Activated T-cell treated with anti-CD3 and anti-CD28 coated beads, Interleukin-2, amount 50 U/mL, for 4 hours (primary cell): ENCODE measurements at regions not wholly inside any gene's neighbourhood (a gene's known extent, or its start where the extent isn't known, plus 50 kb on each side); places are given as distances from the start of the nearest gene placed in this dataset.

Experiments
- ATAC-seq, 2 donors: fragments of 200-7000 bp; cut with Tn5 transposase; one replicate each; pipeline ENCODE4 v1.10.0; 2021
- DNase-seq: peaks from one replicate; pipeline ENCODE4 v3.0.0-alpha.2; 2020
- H3K27me3 Mint-ChIP-seq: one replicate; pipeline ENCODE4 v1.8.0; 2021; ENCODE audit warnings: low read depth, mixed read lengths
- H3K36me3 Mint-ChIP-seq: one replicate; pipeline ENCODE4 v1.8.0; 2022; ENCODE audit warnings: mixed read lengths; ENCODE audit not compliant: insufficient read depth
- H3K4me1 Mint-ChIP-seq: one replicate; pipeline ENCODE4 v1.8.0; 2021; ENCODE audit warnings: low read depth, mixed read lengths
- H3K4me3 Mint-ChIP-seq: one replicate; pipeline ENCODE4 v1.8.0; 2021; ENCODE audit warnings: mild to moderate bottlenecking, moderate library complexity, mixed read lengths
- H3K9me3 Mint-ChIP-seq: one replicate; pipeline ENCODE4 v1.8.0; 2021; ENCODE audit warnings: mixed read lengths

GRCh38 chr9:85246541-85246940 lies 495.2 kb downstream of the AGTPBP1 start:
- Mint-ChIP-seq H3K36me3 (no peaks in the 10 kb centered on the region), H3K4me1 (no peaks in the 10 kb centered on the region), H3K27me3 (no peaks in the 10 kb centered on the region), H3K4me3 (no peak overlapping the region), H3K9me3 (no peaks in the 10 kb centered on the region)
- ATAC-seq (no peak), DNase-seq (no peak)

DNA sequence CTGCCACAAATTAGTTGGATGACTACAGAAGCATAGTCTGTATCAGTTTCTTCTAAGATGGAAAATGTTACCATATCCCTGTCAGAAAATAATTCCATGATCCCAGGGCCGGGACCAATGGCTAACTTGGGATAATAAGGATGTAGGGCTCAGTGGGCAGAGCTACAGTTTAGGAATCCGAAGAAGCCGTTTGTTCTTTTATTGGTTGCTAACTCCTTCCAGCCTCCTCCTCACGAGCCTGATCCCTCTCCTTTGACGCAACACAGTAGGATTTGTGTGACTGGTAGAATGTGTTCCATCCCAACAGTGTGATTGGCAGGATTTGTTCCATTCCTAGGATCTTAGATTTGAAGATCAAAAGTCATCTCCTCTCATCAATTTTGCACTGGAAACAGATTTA lies 496.9 kb downstream of the AGTPBP1 start:
- H3K9me3 Mint-ChIP-seq = peaks cover 12% of the 10 kb centered on the region

GRCh38 chr9:85243977-85244376 lies 497.8 kb downstream of the AGTPBP1 start:
- Mint-ChIP-seq H3K4me1 (no peaks in the 10 kb centered on the region), H3K9me3 (peaks cover 18% of the 10 kb centered on the region), H3K4me3 (no peak overlapping the region), H3K36me3 (no peaks in the 10 kb centered on the region), H3K27me3 (no peaks in the 10 kb centered on the region)
- ATAC-seq (no peak), DNase-seq (no peak)

More for the DNA sequence above, 496.9 kb downstream of the AGTPBP1 start:
- no peak overlapping the region for H3K4me3 Mint-ChIP-seq
- no peaks in the 10 kb centered on the region for H3K27me3 Mint-ChIP-seq
- no peaks in the 10 kb centered on the region for H3K36me3 Mint-ChIP-seq
- no peaks in the 10 kb centered on the region for H3K4me1 Mint-ChIP-seq
- no peak for DNase-seq
- ATAC-seq = no peak

DNA sequence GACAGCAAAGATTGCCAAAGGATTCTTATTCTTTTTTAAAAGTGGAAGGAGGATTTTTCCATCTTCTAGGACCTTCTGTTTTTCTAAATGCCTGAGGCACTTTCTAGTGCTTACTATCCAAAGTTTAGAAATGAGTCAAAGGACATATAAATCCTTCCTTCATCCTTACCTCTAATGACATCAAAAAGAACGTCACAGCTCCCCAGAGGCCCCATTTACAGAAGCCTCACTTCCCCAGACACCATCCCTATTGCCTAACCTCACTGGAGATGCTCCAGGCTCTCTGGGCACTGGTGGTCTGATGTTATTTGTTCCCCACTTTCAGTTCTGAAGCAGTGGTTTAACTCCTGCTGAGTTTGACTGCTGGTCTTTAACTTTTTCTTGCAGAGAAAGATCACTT lies 504.3 kb downstream of the AGTPBP1 start:
- no peak for DNase-seq
- Mint-ChIP-seq H3K27me3 (no peaks in the 10 kb centered on the region), H3K4me3 (no peak overlapping the region), H3K4me1 (no peaks in the 10 kb centered on the region), H3K36me3 (no peaks in the 10 kb centered on the region), H3K9me3 (peaks cover 18% of the 10 kb centered on the region)
- no peak for ATAC-seq

DNA sequence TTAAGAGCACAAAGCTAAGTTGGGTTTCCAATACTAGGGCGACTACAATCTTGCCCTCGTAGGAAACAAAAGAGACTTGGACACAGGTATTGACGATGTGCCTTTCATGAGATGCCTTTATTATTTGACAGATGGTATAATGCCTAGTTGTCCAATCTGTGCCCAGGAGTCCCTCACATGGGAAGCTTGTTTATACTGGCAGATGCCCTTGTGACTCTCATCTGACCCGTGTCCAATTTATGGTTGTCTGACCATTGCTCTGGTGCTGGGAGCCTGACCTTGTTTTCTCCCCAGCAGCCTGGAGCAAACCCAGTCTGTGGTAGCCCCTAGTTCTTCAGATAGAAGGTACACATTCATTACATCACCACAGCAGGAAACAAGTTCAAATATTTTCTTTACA lies 511.7 kb downstream of the AGTPBP1 start:
- H3K4me3 Mint-ChIP-seq = no peak overlapping the region
- ATAC-seq (no peak), DNase-seq (no peak)
- no peaks in the 10 kb centered on the region for H3K36me3 Mint-ChIP-seq
- no peaks in the 10 kb centered on the region for H3K9me3 Mint-ChIP-seq
- H3K4me1 Mint-ChIP-seq = no peaks in the 10 kb centered on the region
- peaks cover 2% of the 10 kb centered on the region for H3K27me3 Mint-ChIP-seq

DNA sequence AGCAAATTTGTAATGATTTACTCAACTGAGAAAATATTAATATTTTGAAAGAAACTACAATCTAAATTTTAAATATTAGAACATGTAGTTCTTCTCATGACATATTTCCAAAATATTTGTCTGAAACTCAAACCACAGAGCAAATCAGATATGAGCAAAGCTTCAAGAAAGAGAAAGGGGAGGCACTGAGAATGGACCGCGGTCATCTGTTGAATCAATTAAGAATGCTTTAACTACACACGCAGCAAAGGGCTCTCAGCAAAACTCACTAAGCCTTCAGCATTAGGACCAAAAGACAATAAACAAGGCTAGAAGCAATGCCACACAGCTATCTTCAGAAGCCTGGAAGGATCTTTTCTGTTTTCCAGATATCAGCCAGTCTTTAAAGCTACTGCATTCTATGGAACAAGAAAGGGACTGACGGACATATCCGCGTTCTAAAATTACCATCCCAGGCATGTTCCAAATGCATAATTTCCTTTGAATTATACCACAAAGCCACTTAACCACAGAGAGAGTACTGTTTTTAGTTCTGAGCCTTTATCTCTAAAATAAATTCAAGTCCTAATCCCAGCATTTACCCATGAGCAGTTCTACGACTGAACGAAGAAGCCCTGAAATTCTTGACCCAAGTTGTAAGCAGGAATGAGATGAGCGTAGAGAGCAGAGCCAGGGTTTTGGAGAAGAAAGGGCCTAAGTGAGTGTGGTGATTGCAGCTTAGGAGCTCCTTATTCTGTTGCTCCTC lies 513.5 kb downstream of the AGTPBP1 start:
- Mint-ChIP-seq H3K4me1 (no peaks in the 10 kb centered on the region), H3K9me3 (no peaks in the 10 kb centered on the region), H3K27me3 (peaks cover 2% of the 10 kb centered on the region), H3K36me3 (no peaks in the 10 kb centered on the region), H3K4me3 (no peak overlapping the region)
- DNase-seq (no peak), ATAC-seq (no peak)

GRCh38 chr9:85225180-85225579 lies 516.6 kb downstream of the AGTPBP1 start:
- H3K4me3 Mint-ChIP-seq = no peak overlapping the region
- DNase-seq (no peak), ATAC-seq (no peak)
- H3K27me3 Mint-ChIP-seq = peaks cover 2% of the 10 kb centered on the region
- H3K36me3 Mint-ChIP-seq = no peaks in the 10 kb centered on the region
- H3K9me3 Mint-ChIP-seq = no peaks in the 10 kb centered on the region
- no peaks in the 10 kb centered on the region for H3K4me1 Mint-ChIP-seq

- H3K4me3 Mint-ChIP-seq = no peak overlapping the region
- no peaks in the 10 kb centered on the region for H3K9me3 Mint-ChIP-seq
- H3K27me3 Mint-ChIP-seq = peaks cover 2% of the 10 kb centered on the region
- no peaks in the 10 kb centered on the region for H3K36me3 Mint-ChIP-seq
- ATAC-seq (no peak), DNase-seq (no peak)
- H3K4me1 Mint-ChIP-seq = no peaks in the 10 kb centered on the region
Observed at GRCh38 chr9:85224729-85225128, 517.0 kb downstream of the AGTPBP1 start.

- no peaks in the 10 kb centered on the region for H3K9me3 Mint-ChIP-seq
- H3K4me3 Mint-ChIP-seq = no peak overlapping the region
- H3K4me1 Mint-ChIP-seq = no peaks in the 10 kb centered on the region
- no peaks in the 10 kb centered on the region for H3K36me3 Mint-ChIP-seq
- ATAC-seq = no peak
- H3K27me3 Mint-ChIP-seq = peaks cover 2% of the 10 kb centered on the region
- no peak for DNase-seq
Observed at GRCh38 chr9:85224301-85224700, 517.5 kb downstream of the AGTPBP1 start.

DNA sequence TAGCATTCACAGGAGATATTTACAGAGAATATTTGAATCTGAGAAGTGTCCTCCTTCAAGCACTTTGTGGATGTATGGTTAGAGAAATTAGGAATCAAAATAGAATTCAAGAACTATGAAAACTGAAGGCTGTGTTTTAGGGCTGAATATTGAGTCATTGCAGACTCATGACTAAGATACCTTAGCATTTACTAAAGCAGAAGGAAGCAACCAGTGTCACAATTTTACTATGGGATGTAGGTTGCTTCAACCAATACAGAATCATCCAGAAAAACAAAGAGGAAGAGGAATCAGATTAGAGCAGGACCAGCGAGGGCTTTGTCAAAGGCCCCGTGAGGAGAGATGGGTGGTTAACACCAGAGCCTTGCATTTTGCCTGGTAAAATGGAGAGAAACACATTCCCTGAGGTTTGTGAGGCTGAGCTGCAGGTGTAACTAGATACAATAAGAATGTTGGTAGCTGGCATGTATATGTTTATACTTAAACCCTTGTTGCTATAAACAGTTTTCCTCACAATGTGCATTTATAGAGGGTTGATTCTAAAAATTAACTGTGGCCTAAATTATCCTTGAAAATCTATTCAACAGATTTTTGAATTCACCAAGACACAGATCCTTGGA lies 518.1 kb downstream of the AGTPBP1 start:
- ATAC-seq = no peak
- Mint-ChIP-seq H3K4me3 (no peak overlapping the region), H3K4me1 (no peaks in the 10 kb centered on the region), H3K27me3 (peaks cover 2% of the 10 kb centered on the region), H3K9me3 (no peaks in the 10 kb centered on the region), H3K36me3 (no peaks in the 10 kb centered on the region)
- DNase-seq = no peak

DNA sequence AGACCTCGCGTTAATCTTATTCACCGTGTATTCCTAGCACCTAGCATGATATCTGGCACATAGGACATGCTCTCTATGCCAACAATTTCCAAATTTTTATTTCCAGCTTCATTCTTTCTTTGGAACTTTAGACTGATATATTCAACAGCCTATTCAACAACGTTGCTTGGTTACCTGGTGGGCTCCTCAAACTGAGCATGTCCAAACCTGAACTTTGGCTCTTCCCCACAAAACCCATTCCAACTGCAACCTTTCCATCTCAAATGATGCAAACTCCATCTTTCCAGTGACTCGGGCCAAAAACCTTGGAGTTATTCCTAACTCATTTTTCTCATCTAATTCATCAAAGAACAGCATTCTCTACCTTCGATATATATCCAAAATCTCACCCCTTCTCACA lies 525.2 kb downstream of the AGTPBP1 start:
- Mint-ChIP-seq H3K9me3 (peaks cover 4% of the 10 kb centered on the region), H3K36me3 (no peaks in the 10 kb centered on the region), H3K4me1 (no peaks in the 10 kb centered on the region), H3K27me3 (peaks cover 8% of the 10 kb centered on the region), H3K4me3 (no peak overlapping the region)
- ATAC-seq (no peak), DNase-seq (no peak)

GRCh38 chr9:85215961-85216360 lies 525.8 kb downstream of the AGTPBP1 start:
- Mint-ChIP-seq H3K9me3 (peaks cover 4% of the 10 kb centered on the region), H3K27me3 (peaks cover 8% of the 10 kb centered on the region), H3K36me3 (no peaks in the 10 kb centered on the region), H3K4me1 (no peaks in the 10 kb centered on the region), H3K4me3 (no peak overlapping the region)
- ATAC-seq = no peak
- DNase-seq = no peak

- no peak for DNase-seq
- Mint-ChIP-seq H3K4me3 (no peak overlapping the region), H3K4me1 (no peaks in the 10 kb centered on the region), H3K9me3 (peaks cover 4% of the 10 kb centered on the region), H3K27me3 (peaks cover 8% of the 10 kb centered on the region), H3K36me3 (no peaks in the 10 kb centered on the region)
- ATAC-seq = no peak
Observed at GRCh38 chr9:85215416-85215815, 526.3 kb downstream of the AGTPBP1 start.

DNA sequence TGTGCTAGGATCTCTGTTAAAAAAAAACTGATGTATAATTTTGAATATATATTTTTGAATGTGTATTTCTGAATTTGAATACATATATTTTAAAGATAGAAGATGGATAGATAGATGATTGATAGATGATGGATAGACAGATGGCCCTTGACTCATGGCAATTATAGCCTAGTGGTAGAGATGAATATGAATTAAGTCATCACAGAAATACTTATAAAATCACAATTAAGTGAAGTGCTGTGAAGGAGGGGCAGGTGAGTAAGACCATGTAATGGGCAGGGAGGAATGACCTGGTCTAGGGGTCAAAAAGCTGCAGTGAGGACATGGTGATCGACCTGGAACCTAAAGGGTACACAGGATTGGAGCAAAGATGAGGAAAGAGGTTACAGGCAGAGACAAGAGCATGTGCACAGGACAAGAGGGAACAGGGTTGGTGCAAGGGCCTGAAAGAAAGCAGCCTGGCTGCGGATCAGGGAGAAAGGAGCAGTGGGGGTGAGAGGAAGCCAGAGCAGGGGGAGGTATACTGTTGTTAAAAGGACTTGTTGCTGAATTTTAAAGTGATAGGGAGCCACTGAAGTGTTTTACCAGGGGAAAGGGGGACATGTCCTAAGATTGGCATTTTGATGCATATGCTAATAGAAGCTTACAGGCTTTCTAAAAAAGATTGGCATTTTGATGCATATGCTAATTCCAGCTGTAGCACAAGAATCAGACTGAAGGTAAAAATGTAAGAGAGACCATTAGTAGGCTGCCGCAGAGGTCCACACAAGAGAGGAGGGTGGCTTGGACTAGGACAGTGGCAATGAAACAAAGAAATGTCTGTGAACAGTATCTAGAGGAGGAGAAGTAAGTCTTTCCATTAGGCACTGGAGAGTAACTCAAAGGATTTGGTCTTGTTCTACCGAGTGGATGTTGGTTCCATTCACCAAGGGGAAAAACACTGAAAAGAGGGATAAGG lies 527.8 kb downstream of the AGTPBP1 start:
- DNase-seq (no peak), ATAC-seq (no peak)
- Mint-ChIP-seq H3K9me3 (peaks cover 4% of the 10 kb centered on the region), H3K27me3 (peaks cover 8% of the 10 kb centered on the region), H3K36me3 (no peaks in the 10 kb centered on the region), H3K4me3 (no peak overlapping the region), H3K4me1 (no peaks in the 10 kb centered on the region)
